IMR-90 (cell line): ENCODE measurements at regions not wholly inside any gene's neighbourhood (a gene's known extent, or its start where the extent isn't known, plus 50 kb on each side); places are given as distances from the start of the nearest gene placed in this dataset.
"Not testable (repeated sequence)": the region's sequence is repeated elsewhere in the genome, so short reads cannot be mapped to it uniquely, and the experiment has no call there.

ENCODE experiments used
- ATAC-seq: fragments of 200-7000 bp; cut with Tn5 transposase; 2 replicates; pipeline ENCODE4 v1.9.1; 2020; ENCODE audit warnings: low read depth, mild to moderate bottlenecking, moderate library complexity
- BruUV-seq: library from RNA; stranded (reverse); fragments of 400-500 nt; replicated peaks from 2 replicates; lab custom pipeline; 2021; lab: Mats Ljungman, UMichigan
- CTCF ChIA-PET: fragments of 300-600 bp; formaldehyde crosslinking; extraction: SDS; loops from one replicate; lab custom pipeline; 2021; ENCODE audit warnings: antibody characterized with exemption; lab: Yijun Ruan, JAX
- POLR2A ChIA-PET: fragments of 300-600 bp; sonication (Branson Sonifier 250); formaldehyde crosslinking; loops from one replicate; lab custom pipeline; 2022; ENCODE audit warnings: antibody characterized with exemption; ENCODE audit not compliant: unreplicated experiment; lab: Charles Lee
- DNase-seq: peaks from one replicate; pipeline ENCODE4 v3.0.0; 2013
- H2AFZ ChIP-seq: replicated peaks from 2 replicates; pipeline ENCODE3; 2013; ENCODE audit warnings: low read length, mild to moderate bottlenecking; ENCODE audit not compliant: poor library complexity
- H2AK5ac ChIP-seq: 2 replicates; pipeline ENCODE4 v1.6.1; 2013; ENCODE audit warnings: low read depth, low read length, inconsistent platforms
- H2AK9ac ChIP-seq: replicated peaks from 2 replicates; pipeline ENCODE3; 2013; ENCODE audit warnings: mild to moderate bottlenecking, low read depth, low read length, moderate library complexity; ENCODE audit not compliant: poor library complexity
- H2BK120ac ChIP-seq: 2 replicates; pipeline ENCODE4 v1.6.1; 2013; ENCODE audit warnings: low read depth, low read length, inconsistent platforms
- H2BK15ac ChIP-seq: 3 replicates; pipeline ENCODE4 v1.6.1; 2013; ENCODE audit warnings: low read depth, low read length, inconsistent platforms
- H2BK20ac ChIP-seq: 2 replicates; pipeline ENCODE4 v1.6.1; 2013; ENCODE audit warnings: low read depth, mild to moderate bottlenecking, inconsistent platforms, low read length, moderate library complexity
- H2BK5ac ChIP-seq: 2 replicates; pipeline ENCODE4 v1.6.1; 2013; ENCODE audit warnings: mild to moderate bottlenecking, low read depth, low read length, inconsistent platforms; ENCODE audit not compliant: poor library complexity, severe bottlenecking
- H3K14ac ChIP-seq: replicated peaks from 2 replicates; pipeline ENCODE4 v1.6.1; 2013; ENCODE audit warnings: low read depth, low read length, inconsistent platforms
- H3K18ac ChIP-seq: 2 replicates; pipeline ENCODE4 v1.6.1; 2013; ENCODE audit warnings: low read depth, low read length, control low read depth
- H3K23ac ChIP-seq: 2 replicates; pipeline ENCODE4 v1.6.1; 2013; ENCODE audit warnings: low read depth, low read length, inconsistent platforms
- H3K27ac ChIP-seq: 2 replicates; pipeline ENCODE4 v1.5.1; 2013; ENCODE audit warnings: mild to moderate bottlenecking, control low read depth, low read length; ENCODE audit not compliant: insufficient read depth
- H3K27me3 ChIP-seq: 2 replicates; pipeline ENCODE4 v1.6.1; 2013; ENCODE audit warnings: low read length; ENCODE audit not compliant: control insufficient read depth, insufficient read depth
- H3K36me3 ChIP-seq: 2 replicates; pipeline ENCODE4 v1.6.1; 2013; ENCODE audit warnings: low read length, mixed read lengths; ENCODE audit not compliant: control insufficient read depth, insufficient read depth
- H3K4ac ChIP-seq: 2 replicates; pipeline ENCODE4 v1.6.1; 2013; ENCODE audit warnings: low read depth, low read length, inconsistent platforms
- H3K4me1 ChIP-seq: 2 replicates; pipeline ENCODE4 v1.6.1; 2013; ENCODE audit warnings: low read length, mixed read lengths; ENCODE audit not compliant: control insufficient read depth, insufficient read depth
- H3K4me2 ChIP-seq: 2 replicates; pipeline ENCODE4 v1.6.1; 2013; ENCODE audit warnings: low read depth, mild to moderate bottlenecking, control low read depth, low read length, moderate library complexity
- H3K4me3 ChIP-seq: 2 replicates; pipeline ENCODE4 v1.5.1; 2013; ENCODE audit warnings: low read depth, mild to moderate bottlenecking, control low read depth, low read length, moderate library complexity; ENCODE audit not compliant: insufficient read depth
- H3K56ac ChIP-seq: 2 replicates; pipeline ENCODE4 v1.6.1; 2013; ENCODE audit warnings: low read length, inconsistent platforms; ENCODE audit not compliant: insufficient read depth; ENCODE audit errors: extremely low read depth
- H3K79me1 ChIP-seq, 2 experiments: 2 replicates each; pipeline ENCODE4 v1.6.1; 2013; ENCODE audit warnings: low read length in 2 of 2, inconsistent platforms in 1 of 2, low read depth in 1 of 2
- H3K9ac ChIP-seq: 2 replicates; pipeline ENCODE4 v1.6.1; 2013; ENCODE audit warnings: low read depth, low read length, control low read depth
- H3K9me1 ChIP-seq: 2 replicates; pipeline ENCODE4 v1.6.1; 2013; ENCODE audit warnings: low read length, inconsistent platforms; ENCODE audit not compliant: insufficient read depth
- H3K9me3 ChIP-seq: 2 replicates; pipeline ENCODE4 v1.6.1; 2013; ENCODE audit warnings: low read length; ENCODE audit not compliant: control insufficient read depth, insufficient read depth
- H4K20me1 ChIP-seq: 2 replicates; pipeline ENCODE4 v1.6.1; 2013; ENCODE audit warnings: low read length, inconsistent platforms; ENCODE audit not compliant: insufficient read depth
- H4K5ac ChIP-seq: 2 replicates; pipeline ENCODE4 v1.6.1; 2013; ENCODE audit warnings: mild to moderate bottlenecking, low read depth, low read length, control low read depth
- H4K8ac ChIP-seq, 2 experiments: 2 replicates each; pipeline ENCODE4 v1.6.1; 2013; ENCODE audit warnings: low read depth in 2 of 2, low read length in 2 of 2, control low read depth in 1 of 2, inconsistent platforms in 1 of 2
- H4K91ac ChIP-seq: 2 replicates; pipeline ENCODE4 v1.6.1; 2013; ENCODE audit warnings: low read depth, low read length, inconsistent platforms; ENCODE audit not compliant: insufficient read depth
- CEBPB ChIP-seq: IDR thresholded peaks from 2 replicates; pipeline ENCODE4 v1.6.1; 2012; ENCODE audit warnings: low read depth, low read length, improper control_type of control experiment
- WGBS, 2 experiments: methylation state at CpG; one replicate each; pipeline versions ENCODE4 v1.1.5 to v1.1.7; 2013; ENCODE audit warnings: missing lambda C conversion rate in 2 of 2; ENCODE audit not compliant: insufficient read length in 1 of 2; ENCODE audit errors: extremely low coverage in 2 of 2; 5-methylcytosine and 5-hydroxymethylcytosine counted together
- dilution Hi-C: fragments of 300-500 bp; cut with HindIII; formaldehyde crosslinking; loops from one replicate; pipeline ENCODE4 v1.14.3; 2018; ENCODE audit warnings: low sequenced_read_pairs; ENCODE audit not compliant: unreplicated experiment
- in situ Hi-C: fragments of 300-500 bp; cut with MboI; formaldehyde crosslinking; loops from 3 replicates; pipeline ENCODE4 v1.14.3; 2019; ENCODE audit warnings: low sequenced_read_pairs, inconsistent platforms, mixed read lengths
- intact Hi-C: fragments of 100-400 bp; cut with micrococcal nuclease; formaldehyde crosslinking; loops from 2 replicates; pipeline ENCODE4 v1.10.0; 2022

GRCh38 chr5:34245813-34246212 lies 202.8 kb upstream of the C1QTNF3 start:
- H3K27me3 ChIP-seq, POLR2A ChIA-PET, H2AFZ ChIP-seq, H4K5ac ChIP-seq, H2BK5ac ChIP-seq, H3K4me3 ChIP-seq, H3K23ac ChIP-seq, dilution Hi-C loops, intact Hi-C loops, H3K14ac ChIP-seq, H4K20me1 ChIP-seq, H4K91ac ChIP-seq, H4K8ac ChIP-seq, H3K4me1 ChIP-seq, H2BK15ac ChIP-seq, H3K9ac ChIP-seq, H3K4ac ChIP-seq, H2BK20ac ChIP-seq, CTCF ChIA-PET, H3K56ac ChIP-seq, ATAC-seq, H3K79me1 ChIP-seq, H3K9me3 ChIP-seq, H3K27ac ChIP-seq, in situ Hi-C loops, H2AK9ac ChIP-seq, BruUV-seq, H2AK5ac ChIP-seq, H3K18ac ChIP-seq, H3K36me3 ChIP-seq, H3K9me1 ChIP-seq: not testable (repeated sequence)
- no CpG with 5 or more reads among the region's 2 CpGs for WGBS, 2 experiments
- DNase-seq: peak; percentile 18
- TF ChIP-seq CEBPB: 0 out of 2 replicates have a peak, but pooled peaks have one; percentile 5
- 0 out of 2 replicates have a peak overlapping the region, but pooled peaks have one; percentile 23 for H2BK120ac ChIP-seq
- peak overlapping the region; percentile 22; the same call in 1 of the 2 replicates for H3K4me2 ChIP-seq

- H4K5ac ChIP-seq, ATAC-seq, H3K4me3 ChIP-seq, H3K18ac ChIP-seq, BruUV-seq, H4K91ac ChIP-seq, H2BK20ac ChIP-seq, H2AFZ ChIP-seq, H2BK120ac ChIP-seq, H3K4ac ChIP-seq, H3K9me1 ChIP-seq, H3K9ac ChIP-seq, H3K23ac ChIP-seq, dilution Hi-C loops, H2BK5ac ChIP-seq, H3K36me3 ChIP-seq, POLR2A ChIA-PET, H3K27ac ChIP-seq, H2AK5ac ChIP-seq, in situ Hi-C loops, CTCF ChIA-PET, H3K4me2 ChIP-seq, DNase-seq, H3K9me3 ChIP-seq, H3K56ac ChIP-seq, H3K14ac ChIP-seq, H3K79me1 ChIP-seq, H2BK15ac ChIP-seq, intact Hi-C loops, H3K4me1 ChIP-seq, H3K27me3 ChIP-seq, H4K8ac ChIP-seq, H2AK9ac ChIP-seq, H4K20me1 ChIP-seq: not testable (repeated sequence)
Measured at GRCh38 chr5:34258598-34258997, 215.6 kb upstream of the C1QTNF3 start.
